HG03139 (cell line): ENCODE measurements at regions not wholly inside any gene's neighbourhood (a gene's known extent, or its start where the extent isn't known, plus 50 kb on each side); places are given as distances from the start of the nearest gene placed in this dataset.
A peak's percentile ranks its signal among the peaks of the same experiment; 100 is the strongest.
"Not testable (repeated sequence)": the region's sequence is repeated elsewhere in the genome, so short reads cannot be mapped to it uniquely, and the experiment has no call there.

ENCODE experiments used
- ATAC-seq: cut with Tn5 transposase; IDR thresholded peaks from one replicate; pipeline ENCODE4 v1.9.1; 2021; ENCODE audit not compliant: unreplicated experiment

DNA sequence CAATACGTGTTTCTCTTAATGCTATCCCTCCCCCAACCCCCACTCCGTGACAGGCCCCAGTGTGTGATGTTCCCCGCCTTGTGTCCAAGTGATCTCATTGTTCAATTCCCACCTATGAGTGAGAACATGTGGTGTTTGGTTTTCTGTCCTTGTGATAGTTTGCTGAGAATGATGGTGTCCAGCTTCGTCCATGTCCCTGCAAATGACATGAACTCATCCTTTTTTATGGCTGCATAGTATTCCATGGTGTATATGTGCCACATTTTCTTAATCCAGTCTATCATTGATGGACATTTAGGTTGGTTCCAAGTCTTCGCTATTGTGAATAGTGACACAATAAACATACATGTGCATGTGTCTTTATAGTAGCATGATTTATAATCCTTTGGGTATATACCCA lies 52.5 kb downstream of the KIAA0408 start:
- ATAC-seq, result not testable (repeated sequence)

DNA sequence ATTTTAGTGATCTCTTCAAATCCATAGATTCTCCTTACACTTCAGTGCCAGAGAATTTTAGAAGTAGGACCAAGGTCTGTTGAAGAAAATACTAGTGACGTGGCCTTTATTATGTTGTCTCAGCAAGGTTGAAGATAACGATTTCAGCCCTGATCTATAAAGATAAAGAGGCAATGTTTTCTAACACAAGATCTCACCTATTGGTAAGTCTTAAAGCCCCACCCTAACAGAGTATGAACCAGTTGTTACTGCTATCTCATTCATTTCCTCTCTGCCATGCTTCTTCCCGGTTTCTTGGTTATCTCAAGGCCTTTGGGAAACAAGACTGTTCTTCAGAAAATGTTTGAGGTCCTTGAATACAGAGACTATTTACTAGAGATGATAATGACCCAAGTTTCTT lies 53.1 kb downstream of the KIAA0408 start:
- no peak for ATAC-seq

- no peak for ATAC-seq
Measured at GRCh38 chr6:127404594-127405178, 54.5 kb downstream of the KIAA0408 start.

DNA sequence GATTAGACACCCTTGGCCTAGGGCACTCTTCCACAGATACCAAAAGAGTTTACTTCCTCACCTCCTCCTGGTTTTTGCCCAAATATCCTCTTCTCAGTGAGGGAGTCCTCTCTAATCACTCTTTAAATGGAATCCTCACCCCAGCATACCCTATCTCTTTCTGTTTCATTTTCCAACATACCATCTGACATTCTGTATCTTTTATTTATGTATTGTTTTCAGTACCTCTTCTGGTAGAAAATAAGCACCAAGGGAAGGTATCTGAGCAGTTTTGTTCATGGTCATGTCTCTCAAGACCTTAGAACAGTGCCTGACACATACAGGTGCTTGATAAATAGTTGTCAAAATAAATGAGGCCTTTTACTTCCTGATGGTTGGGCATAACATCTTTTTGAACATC lies 55.1 kb downstream of the KIAA0408 start:
- ATAC-seq, result peak; percentile 76

DNA sequence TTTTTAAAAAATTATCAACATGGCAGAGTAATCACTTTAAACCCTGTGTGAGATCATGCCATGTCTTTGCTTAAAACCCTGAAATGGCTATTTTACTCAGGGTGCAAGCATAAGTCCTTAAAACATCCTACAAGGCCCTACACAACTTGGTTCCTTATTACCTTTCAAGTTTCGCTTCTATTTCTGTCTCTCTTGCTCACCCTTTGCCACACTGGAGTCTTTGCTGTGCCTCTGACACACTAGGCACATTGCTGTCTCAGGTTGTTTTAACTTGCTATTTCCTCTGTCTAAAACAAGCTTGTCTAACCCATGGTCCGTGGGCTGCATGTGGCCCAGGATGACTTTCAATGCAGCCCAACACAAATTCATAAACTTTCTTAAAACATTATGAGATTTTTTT lies 55.6 kb downstream of the KIAA0408 start:
- peak; percentile 73 for ATAC-seq

DNA sequence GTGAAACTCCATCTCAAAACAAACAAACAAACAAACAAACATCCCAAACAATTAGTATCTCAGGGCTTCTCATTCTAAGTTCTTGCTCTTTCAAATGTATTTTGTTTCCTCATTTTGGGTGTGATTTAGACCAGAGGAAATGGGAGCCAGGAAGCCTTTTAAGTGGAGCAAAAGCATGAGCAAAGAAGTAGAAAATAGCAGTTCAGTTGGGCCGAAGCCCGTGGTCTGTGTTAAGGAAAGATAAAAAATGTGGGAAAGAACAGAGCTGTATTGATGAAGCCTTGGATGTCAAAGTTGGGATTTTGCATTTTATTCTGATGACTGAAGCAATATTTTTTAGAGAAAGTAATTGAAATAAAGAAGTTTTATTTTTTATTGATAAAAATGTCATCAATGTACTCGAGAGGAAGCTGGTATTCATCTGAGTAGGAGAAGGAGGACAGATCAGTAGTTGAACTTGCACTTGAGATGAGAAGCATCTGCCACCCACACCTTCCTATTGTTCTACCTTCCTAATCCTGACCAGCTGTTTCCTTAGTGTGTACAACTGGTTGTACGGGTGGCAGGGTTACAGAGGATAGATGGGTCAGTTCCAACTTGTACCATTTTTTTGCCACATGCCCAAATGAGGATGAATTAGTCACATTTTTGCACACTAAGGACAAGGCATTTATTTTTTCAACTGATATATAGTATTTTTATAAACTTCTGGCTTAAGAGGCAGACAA lies 56.1 kb downstream of the KIAA0408 start:
- no peak for ATAC-seq

- no peak for ATAC-seq
Measured at GRCh38 chr6:127397729-127398630, 54.6 kb upstream of the ECHDC1 start.

GRCh38 chr6:127397171-127397597 lies 53.8 kb upstream of the ECHDC1 start:
- ATAC-seq, result not testable (repeated sequence)
